ENCODE measurements at regions not wholly inside any gene's neighbourhood (a gene's known extent, or its start where the extent isn't known, plus 50 kb on each side); places are given as distances from the start of the nearest gene placed in this dataset.

- Histone ChIP-seq H3K4me3 (no peak overlapping the region), H3K27ac (no peak overlapping the region), H3K4me1 (no peaks in the 10 kb centered on the region), H3K4me2 (no peak overlapping the region), H3K9me3 (no peaks in the 10 kb centered on the region)
- ATAC-seq (no peak), FAIRE-seq (peak; percentile 68), DNase-seq (ENCODE audit: low read depth in 1 of 2, low spot score in 1 of 2) (no peak)
- ChIA-PET CTCF (no interaction called here), POLR2A (no interaction called here)
- no peak for TF ChIP-seq PHF8 (IDR thresholded peaks at IDR 0.05; ENCODE audit: borderline replicate concordance, low read depth)
- TF ChIP-seq EHF (CRISPR knock-in tag; IDR thresholded peaks at IDR 0.05), result no peak
- TF ChIP-seq FOXS1 (CRISPR knock-in tag; IDR thresholded peaks at IDR 0.05), result no peak
- TF ChIP-seq TP53 (CRISPR knock-in tag; IDR thresholded peaks at IDR 0.05), result no peak
- no peak for TF ChIP-seq KDM5A (IDR thresholded peaks at IDR 0.05)
- no peak for TF ChIP-seq NFE2L2 (conservative IDR thresholded peaks at IDR 0.05; ENCODE audit: low read length)
- TF ChIP-seq ZFP36 (IDR thresholded peaks at IDR 0.05; ENCODE audit: borderline replicate concordance, partially characterized antibody), result no peak
- TF ChIP-seq MYC (IDR thresholded peaks at IDR 0.05; ENCODE audit: borderline replicate concordance, low read length), result no peak
- no peak for TF ChIP-seq RCOR1 (IDR thresholded peaks at IDR 0.05; ENCODE audit: low read depth, low read length)
- TF ChIP-seq ZSCAN20 (CRISPR knock-in tag; IDR thresholded peaks at IDR 0.05), result no peak
- no peak for TF ChIP-seq SREBF2 (IDR thresholded peaks at IDR 0.05)
- no peak for TF ChIP-seq ZC3H11A (IDR thresholded peaks at IDR 0.05)
- no peak for TF ChIP-seq ELK1 (IDR thresholded peaks at IDR 0.05; ENCODE audit: low read depth, low read length)
- no peak for TF ChIP-seq POLR2AphosphoS2 (conservative IDR thresholded peaks at IDR 0.05; ENCODE audit: low read length)
- no peak for TF ChIP-seq EP300 (IDR thresholded peaks at IDR 0.05)
- TF ChIP-seq SMC3 (IDR thresholded peaks at IDR 0.05), result no peak
- TF ChIP-seq POLR2A (IDR thresholded peaks at IDR 0.05; ENCODE audit: low read length), result no peak
- TF ChIP-seq RARB (CRISPR knock-in tag; IDR thresholded peaks at IDR 0.05), result no peak
- no peak for TF ChIP-seq MAX (IDR thresholded peaks at IDR 0.05)
- no peak for TF ChIP-seq FOSB (CRISPR knock-in tag; IDR thresholded peaks at IDR 0.05)
- WGBS (ENCODE audit: missing lambda C conversion rate), result 55% methylated on average over 3 of the region's 3 CpGs
Observed at GRCh38 chr12:83796531-83796930, 1109.8 kb downstream of the TMTC2 start.

- no peak for ATAC-seq
- POLR2A ChIA-PET, result no interaction called here
- TF ChIP-seq PBX3 (IDR thresholded peaks at IDR 0.05) (no peak), ELK1 (IDR thresholded peaks at IDR 0.05; ENCODE audit: low read depth, low read length) (no peak), EP300 (IDR thresholded peaks at IDR 0.05) (no peak), BCL3 (IDR thresholded peaks at IDR 0.05) (no peak), RCOR1 (IDR thresholded peaks at IDR 0.05; ENCODE audit: low read depth, low read length) (no peak), ZSCAN20 (CRISPR knock-in tag; IDR thresholded peaks at IDR 0.05) (no peak), PHF8 (IDR thresholded peaks at IDR 0.05; ENCODE audit: borderline replicate concordance, low read depth) (no peak), MYC (IDR thresholded peaks at IDR 0.05; ENCODE audit: borderline replicate concordance, low read length) (no peak), HOXB13 (CRISPR knock-in tag; IDR thresholded peaks at IDR 0.05; ENCODE audit: low read depth) (no peak), HMGXB4 (CRISPR knock-in tag; IDR thresholded peaks at IDR 0.05; ENCODE audit: borderline replicate concordance) (no peak), POLR2A (IDR thresholded peaks at IDR 0.05; ENCODE audit: low read length) (no peak), REST (IDR thresholded peaks at IDR 0.05) (no peak), RNF2 (IDR thresholded peaks at IDR 0.05; ENCODE audit: borderline replicate concordance, low read depth) (no peak), ATOH8 (CRISPR knock-in tag; IDR thresholded peaks at IDR 0.05; ENCODE audit: low read depth) (no peak)
Observed at GRCh38 chr12:83793616-83794015, 1106.9 kb downstream of the TMTC2 start.

More at GRCh38 chr12:83793616-83794015, 1106.9 kb downstream of the TMTC2 start:
- Histone ChIP-seq H3K4me1 (no peaks in the 10 kb centered on the region), H3K4me3 (no peak overlapping the region), H3K4me2 (no peak overlapping the region), H3K9me3 (no peaks in the 10 kb centered on the region), H3K27ac (no peak overlapping the region)
- CTCF ChIA-PET, result no interaction called here
- DNase-seq (ENCODE audit: low read depth in 1 of 2, low spot score in 1 of 2), result no peak
- FAIRE-seq, result no peak

Data from A549 (cell line).